ENCODE measurements at regions not wholly inside any gene's neighbourhood (a gene's known extent, or its start where the extent isn't known, plus 50 kb on each side); places are given as distances from the start of the nearest gene placed in this dataset.

- peak in 1 of 2 experiments; percentile 18 for DNase-seq
Measured at GRCh38 chr2:30860003-30860725, 52.9 kb upstream of the CAPN13 start.
